T-helper 2 cell treated with Interferon-gamma antibody and Interleukin-4, amounts not matched to agents 5 μg/mL and 100 μg/mL, for 36 hours (primary cell): ENCODE measurements at regions not wholly inside any gene's neighbourhood (a gene's known extent, or its start where the extent isn't known, plus 50 kb on each side); places are given as distances from the start of the nearest gene placed in this dataset.

Experiments used
- DNase-seq: peaks from one replicate; pipeline ENCODE4 v3.0.0; 2021; ENCODE audit warnings: low spot score
- H3K27ac Mint-ChIP-seq: one replicate; pipeline ENCODE4 v1.8.0; 2021; ENCODE audit warnings: mild to moderate bottlenecking, mixed read lengths
- H3K27me3 Mint-ChIP-seq: one replicate; pipeline ENCODE4 v1.8.0; 2021; ENCODE audit warnings: low read depth, mixed read lengths
- H3K36me3 Mint-ChIP-seq: one replicate; pipeline ENCODE4 v1.8.0; 2021; ENCODE audit warnings: low read depth, mixed read lengths
- H3K4me1 Mint-ChIP-seq: one replicate; pipeline ENCODE4 v1.8.0; 2021; ENCODE audit warnings: low read depth, mixed read lengths
- H3K4me3 Mint-ChIP-seq: one replicate; pipeline ENCODE4 v1.8.0; 2022; ENCODE audit warnings: mild to moderate bottlenecking, moderate library complexity, mixed read lengths
- H3K9me3 Mint-ChIP-seq: one replicate; pipeline ENCODE4 v1.8.0; 2021; ENCODE audit warnings: mixed read lengths

DNA sequence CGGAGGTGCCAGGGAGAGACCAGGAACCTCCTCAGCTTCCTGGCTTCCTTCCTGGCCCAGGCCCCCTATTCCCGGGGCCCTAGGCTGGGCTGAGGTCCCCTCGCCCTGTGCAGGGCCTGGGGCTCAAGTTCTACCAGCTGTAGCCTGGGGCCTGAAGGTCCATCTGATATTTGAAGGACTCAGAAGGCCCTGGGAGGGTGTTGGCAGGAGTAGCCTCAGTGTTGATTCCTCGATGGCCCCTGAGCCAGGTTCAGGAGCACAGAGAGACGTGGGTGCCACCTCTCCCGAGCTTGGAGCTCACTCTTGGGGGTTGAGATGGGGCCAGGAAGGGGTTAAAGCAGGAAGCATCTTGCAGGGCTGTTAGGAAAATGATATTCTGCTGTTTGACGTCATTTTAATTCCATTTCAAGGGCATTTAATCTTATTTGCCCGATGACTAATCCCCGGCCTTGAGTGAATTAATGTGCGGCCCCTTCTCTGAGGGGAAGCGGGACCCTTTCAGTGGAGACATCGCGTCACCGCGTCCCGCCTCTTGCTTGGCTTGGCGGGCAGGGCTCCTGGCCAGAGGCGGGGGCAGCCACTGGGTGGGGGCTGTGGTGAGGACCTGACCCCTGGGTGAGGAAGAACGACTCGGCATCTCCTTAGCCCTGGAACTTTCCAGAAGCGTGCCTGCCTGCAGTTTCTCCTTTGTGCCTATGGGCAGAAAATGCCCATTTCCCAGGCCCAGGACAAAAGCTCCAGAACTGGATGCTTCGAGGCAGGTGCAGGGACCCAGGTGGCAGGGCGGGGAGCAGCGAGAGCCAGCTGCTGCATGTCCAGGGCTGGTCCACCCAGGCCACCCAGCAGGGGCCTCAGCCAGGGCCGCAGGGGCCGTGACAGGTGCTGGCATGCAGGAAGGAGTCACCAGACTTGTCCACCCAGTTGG is 158.3 kb downstream of the KIF26A start:
- Mint-ChIP-seq H3K9me3 (no peaks in the 10 kb centered on the region), H3K4me1 (no peaks in the 10 kb centered on the region), H3K4me3 (no peak overlapping the region), H3K27ac (no peak overlapping the region), H3K27me3 (no peaks in the 10 kb centered on the region), H3K36me3 (no peaks in the 10 kb centered on the region)
- DNase-seq, result no peak

- H3K36me3 Mint-ChIP-seq, result no peaks in the 10 kb centered on the region
- H3K4me3 Mint-ChIP-seq, result no peak overlapping the region
- DNase-seq, result no peak
- H3K9me3 Mint-ChIP-seq, result no peaks in the 10 kb centered on the region
- no peaks in the 10 kb centered on the region for H3K27me3 Mint-ChIP-seq
- H3K27ac Mint-ChIP-seq, result no peak overlapping the region
- no peaks in the 10 kb centered on the region for H3K4me1 Mint-ChIP-seq
Observed at GRCh38 chr14:104297313-104297704, 158.9 kb downstream of the KIF26A start.

- Mint-ChIP-seq H3K36me3 (no peaks in the 10 kb centered on the region), H3K4me1 (no peaks in the 10 kb centered on the region), H3K27me3 (no peaks in the 10 kb centered on the region), H3K4me3 (no peak overlapping the region), H3K9me3 (no peaks in the 10 kb centered on the region), H3K27ac (no peak overlapping the region)
- no peak for DNase-seq
Observed at GRCh38 chr14:104297721-104298401, 159.5 kb downstream of the KIF26A start.

DNA sequence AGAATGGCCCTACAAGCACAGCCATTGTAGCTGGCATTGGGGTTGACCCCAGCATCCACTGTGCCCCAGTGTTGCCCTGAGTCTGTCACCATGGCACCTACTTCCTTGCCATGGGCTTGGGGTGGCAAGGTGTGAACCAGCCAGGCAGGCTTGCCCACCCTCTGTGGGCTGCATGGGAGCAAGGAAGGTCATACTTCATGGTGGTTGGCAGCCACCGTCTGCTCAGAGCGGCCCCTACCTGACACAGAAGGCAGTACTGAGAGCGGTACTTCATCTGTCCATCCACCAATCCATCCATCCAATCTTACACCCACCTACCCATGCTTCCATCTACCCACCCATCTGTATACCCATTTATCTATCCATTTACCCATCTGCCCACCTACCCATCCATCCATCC is 160.1 kb downstream of the KIF26A start:
- H3K27ac Mint-ChIP-seq, result no peak overlapping the region
- no peak overlapping the region for H3K4me3 Mint-ChIP-seq
- DNase-seq, result no peak
- no peaks in the 10 kb centered on the region for H3K9me3 Mint-ChIP-seq
- no peaks in the 10 kb centered on the region for H3K27me3 Mint-ChIP-seq
- H3K4me1 Mint-ChIP-seq, result no peaks in the 10 kb centered on the region
- H3K36me3 Mint-ChIP-seq, result no peaks in the 10 kb centered on the region

DNA sequence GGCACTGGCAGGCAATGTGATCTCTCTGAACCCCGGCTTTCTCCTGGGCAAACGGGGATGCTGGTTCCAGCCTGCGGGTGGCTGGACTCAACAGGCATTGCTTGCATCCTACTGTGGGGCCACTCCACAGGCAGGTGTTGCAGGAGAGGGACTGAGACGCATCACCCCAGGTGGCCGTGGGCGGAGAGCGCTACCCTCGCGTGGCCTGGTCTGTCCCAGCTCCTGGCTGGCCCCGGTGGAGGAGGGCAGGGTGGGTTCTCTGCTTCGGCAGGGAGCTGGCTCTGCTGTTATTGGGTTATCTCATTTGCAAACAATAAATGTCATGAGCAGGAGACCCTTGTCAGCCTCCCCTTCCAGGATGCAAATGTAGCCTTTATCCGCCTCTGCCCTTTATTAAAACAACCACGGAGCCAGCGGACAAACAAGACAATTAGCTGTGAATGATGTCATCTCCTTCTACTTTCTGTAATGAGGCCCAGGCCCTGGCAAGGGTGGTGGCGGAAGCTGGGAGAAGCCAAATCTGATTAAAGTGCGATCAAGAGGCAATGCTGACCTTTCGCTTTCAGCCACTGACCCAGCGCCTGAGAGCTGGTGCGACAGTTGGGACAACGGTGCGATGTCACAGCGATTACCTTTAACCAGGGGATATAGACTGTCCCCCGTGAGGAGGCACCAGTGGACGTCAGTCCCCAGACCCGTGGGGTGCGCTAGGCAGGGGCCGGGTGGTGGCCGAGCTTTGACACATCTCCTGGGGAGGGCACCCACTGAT is 161.8 kb downstream of the KIF26A start:
- Mint-ChIP-seq H3K27me3 (no peaks in the 10 kb centered on the region), H3K4me1 (no peaks in the 10 kb centered on the region), H3K4me3 (no peak overlapping the region), H3K36me3 (no peaks in the 10 kb centered on the region), H3K9me3 (no peaks in the 10 kb centered on the region), H3K27ac (no peak overlapping the region)
- no peak for DNase-seq

- Mint-ChIP-seq H3K9me3 (no peaks in the 10 kb centered on the region), H3K27me3 (no peaks in the 10 kb centered on the region), H3K27ac (no peak overlapping the region), H3K4me3 (no peak overlapping the region), H3K36me3 (no peaks in the 10 kb centered on the region), H3K4me1 (no peaks in the 10 kb centered on the region)
- DNase-seq, result no peak
Observed at GRCh38 chr14:104301731-104302460, 163.5 kb downstream of the KIF26A start.

DNA sequence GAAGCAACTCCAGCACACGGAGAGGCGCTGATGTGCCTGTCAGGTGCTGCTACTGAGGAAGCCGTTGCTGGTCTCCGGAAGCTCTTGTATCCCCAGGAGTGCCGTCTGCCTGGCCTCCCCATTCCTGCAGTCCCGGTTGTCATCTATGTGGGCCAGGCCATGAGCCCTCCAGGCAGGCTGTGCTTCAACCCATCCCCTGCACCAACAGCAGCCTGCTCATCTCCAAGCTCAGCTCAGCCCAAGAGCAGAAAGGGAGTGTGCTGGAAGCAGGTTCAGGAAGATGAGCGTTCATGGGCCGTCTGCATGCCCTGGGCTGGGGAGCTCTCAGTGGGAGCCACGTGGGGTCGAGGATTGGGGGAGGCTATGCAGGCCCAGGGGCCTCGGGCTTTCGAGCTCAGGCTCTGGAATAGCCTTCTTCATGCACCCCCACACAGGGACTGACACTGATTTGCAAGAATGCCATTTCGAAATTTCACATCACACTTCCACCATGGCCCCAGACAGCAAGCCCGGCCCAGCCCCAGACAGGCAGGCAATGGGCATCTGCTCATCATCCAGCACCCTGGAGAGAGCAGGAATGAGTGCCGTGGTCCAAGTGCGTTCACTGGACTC is 164.5 kb downstream of the KIF26A start:
- Mint-ChIP-seq H3K9me3 (no peaks in the 10 kb centered on the region), H3K36me3 (no peaks in the 10 kb centered on the region), H3K4me1 (no peaks in the 10 kb centered on the region), H3K27me3 (no peaks in the 10 kb centered on the region), H3K27ac (no peak overlapping the region), H3K4me3 (no peak overlapping the region)
- no peak for DNase-seq

DNA sequence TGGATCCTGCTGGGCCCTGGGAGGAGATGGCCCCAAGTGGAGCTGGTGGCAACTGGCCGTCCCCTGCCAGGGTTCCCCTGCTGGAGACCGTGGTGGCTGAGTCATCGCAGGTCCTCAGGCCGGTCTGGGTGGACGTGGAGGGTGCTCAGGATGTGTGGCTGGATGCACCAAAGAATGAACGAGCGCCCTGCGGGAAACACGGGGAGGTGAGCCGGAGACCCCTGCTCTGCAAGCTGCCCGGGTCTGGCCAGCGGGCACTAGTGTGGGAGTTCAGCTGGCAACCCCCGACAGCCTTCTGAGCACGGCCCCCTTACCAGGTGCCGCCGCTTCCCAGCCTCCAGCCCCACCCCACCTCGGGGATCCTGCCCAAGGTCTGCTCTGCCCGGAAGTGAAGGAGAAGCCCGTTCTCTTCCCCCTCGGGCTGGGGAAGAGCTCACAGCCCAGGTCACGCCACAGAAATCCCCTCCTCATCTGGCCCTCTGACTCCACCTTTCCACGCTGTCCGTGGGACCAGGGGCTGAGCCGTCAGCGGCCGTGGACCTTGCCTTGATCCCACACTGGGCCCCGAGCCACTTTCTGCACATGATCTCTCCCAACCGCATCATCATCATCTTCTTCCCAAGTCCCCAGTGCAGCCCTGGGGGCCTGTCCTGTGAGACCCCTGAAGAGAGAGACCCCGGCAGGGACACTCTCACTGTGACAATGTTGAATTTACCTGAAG is 165.5 kb downstream of the KIF26A start:
- Mint-ChIP-seq H3K36me3 (no peaks in the 10 kb centered on the region), H3K9me3 (no peaks in the 10 kb centered on the region), H3K4me3 (no peak overlapping the region), H3K4me1 (no peaks in the 10 kb centered on the region), H3K27me3 (no peaks in the 10 kb centered on the region), H3K27ac (no peak overlapping the region)
- DNase-seq, result no peak

- Mint-ChIP-seq H3K27ac (no peak overlapping the region), H3K36me3 (no peaks in the 10 kb centered on the region), H3K27me3 (no peaks in the 10 kb centered on the region), H3K4me1 (no peaks in the 10 kb centered on the region), H3K9me3 (no peaks in the 10 kb centered on the region), H3K4me3 (no peak overlapping the region)
- no peak for DNase-seq
Observed at GRCh38 chr14:104304451-104305351, 166.3 kb downstream of the KIF26A start.

DNA sequence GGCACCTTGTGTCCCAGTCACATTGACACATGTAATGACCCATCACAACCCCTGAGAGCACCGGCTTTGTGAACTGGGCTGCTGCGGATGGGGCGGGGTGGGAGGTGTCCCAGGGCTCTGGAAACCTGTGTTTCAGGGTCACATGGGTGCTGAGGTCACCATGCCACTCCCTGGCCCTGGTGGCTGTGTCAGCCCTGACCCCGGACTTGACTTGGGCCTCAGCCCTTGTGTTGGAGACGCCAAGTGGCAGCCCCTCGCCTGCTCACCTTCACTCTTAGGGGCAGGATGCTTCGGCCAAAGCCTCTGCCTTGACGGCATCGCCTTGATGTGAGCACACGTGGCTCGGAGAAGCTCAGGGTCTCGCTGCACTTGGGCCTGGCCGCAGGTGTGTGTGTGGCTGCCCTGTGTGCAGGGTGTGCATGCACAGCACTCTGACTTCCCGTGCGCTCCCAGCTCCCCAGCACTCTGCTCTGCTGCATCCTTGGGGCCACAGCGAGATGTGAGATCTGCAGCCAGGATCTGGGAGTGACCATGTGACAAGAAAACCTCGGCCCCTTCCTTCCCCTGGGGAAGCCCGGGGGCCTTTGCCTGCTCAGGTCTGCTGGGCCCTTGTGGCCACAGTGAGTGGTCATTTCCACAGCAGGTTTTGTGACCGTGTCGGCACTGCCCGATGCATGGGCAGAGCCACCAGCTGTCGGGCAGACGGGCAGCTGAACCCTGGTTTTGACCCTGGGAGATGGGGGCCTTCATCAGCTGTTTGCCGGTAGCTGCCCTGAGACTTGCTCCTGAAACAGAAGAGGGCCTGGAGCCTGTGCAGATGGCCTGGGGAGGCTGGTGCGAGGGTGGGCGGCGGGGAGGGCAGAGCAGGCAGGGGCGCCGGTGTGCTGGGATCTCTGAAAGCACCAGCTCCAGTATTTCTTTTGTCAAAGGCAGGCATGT is 167.4 kb downstream of the KIF26A start:
- no peak for DNase-seq
- Mint-ChIP-seq H3K27ac (no peak overlapping the region), H3K9me3 (no peaks in the 10 kb centered on the region), H3K4me1 (no peaks in the 10 kb centered on the region), H3K4me3 (no peak overlapping the region), H3K27me3 (no peaks in the 10 kb centered on the region), H3K36me3 (no peaks in the 10 kb centered on the region)

- no peaks in the 10 kb centered on the region for H3K9me3 Mint-ChIP-seq
- no peak overlapping the region for H3K4me3 Mint-ChIP-seq
- no peaks in the 10 kb centered on the region for H3K36me3 Mint-ChIP-seq
- H3K4me1 Mint-ChIP-seq, result no peaks in the 10 kb centered on the region
- no peaks in the 10 kb centered on the region for H3K27me3 Mint-ChIP-seq
- no peak overlapping the region for H3K27ac Mint-ChIP-seq
- no peak for DNase-seq
Observed at GRCh38 chr14:104306450-104307040, 168.2 kb downstream of the KIF26A start.
